ENCODE measurements at regions not wholly inside any gene's neighbourhood (a gene's known extent, or its start where the extent isn't known, plus 50 kb on each side); places are given as distances from the start of the nearest gene placed in this dataset.

GRCh38 chr2:175431101-175431946, 249.8 kb upstream of the ATP5MC3 start:
- Histone ChIP-seq H3K9me2 (ENCODE audit: insufficient read depth) (no peaks in the 10 kb centered on the region), H3K4me3 (replicated peaks in 1 of 2; ENCODE audit: low read depth in 1 of 2, low read length in 2 of 2) (no peak overlapping the region), H3K27ac (ENCODE audit: low read depth, low read length) (no peak overlapping the region), H3K9me3 (ENCODE audit: control insufficient read depth in 1 of 2, insufficient read depth in 1 of 2, low read depth in 1 of 2, low read length in 2 of 2) (no peaks in the 10 kb centered on the region), H3K4me1 (ENCODE audit: control insufficient read depth in 1 of 2, insufficient read depth in 2 of 2, low read length in 2 of 2) (no peaks in the 10 kb centered on the region), H3K79me2 (ENCODE audit: insufficient read depth, low read length) (no peaks in the 10 kb centered on the region), H4K20me1 (ENCODE audit: insufficient read depth) (no peaks in the 10 kb centered on the region), H3K4me2 (ENCODE audit: low read length) (no peak overlapping the region), H3K36me3 (ENCODE audit: control insufficient read depth in 1 of 2, insufficient read depth in 2 of 2, low read length in 2 of 2) (no peaks in the 10 kb centered on the region), H3K27me3 (ENCODE audit: insufficient read depth, low read length) (no peaks in the 10 kb centered on the region), H3K9ac (ENCODE audit: low read length) (no peak overlapping the region), H2AFZ (ENCODE audit: low read depth, low read length, poor library complexity, severe bottlenecking) (no peak overlapping the region)
- ATAC-seq: no peak
- no TSS peak for BruUV-seq (replicated peaks)
- no peak for DNase-seq (ENCODE audit: low read depth, low spot score)
- intact Hi-C loops (cut with micrococcal nuclease): no loop called here
- TF ChIP-seq EZH2phosphoT487 (IDR thresholded peaks at IDR 0.05; ENCODE audit: borderline replicate concordance): no peak
- TF ChIP-seq JUND (IDR thresholded peaks at IDR 0.05): no peak
- no peak for TF ChIP-seq FOSL1 (IDR thresholded peaks at IDR 0.05; ENCODE audit: low read depth)
- TF ChIP-seq CBX3 (IDR thresholded peaks at IDR 0.05; ENCODE audit: low read depth): no peak
- TF ChIP-seq EZH2 (IDR thresholded peaks at IDR 0.05): no peak
- TF ChIP-seq ZBTB33 (IDR thresholded peaks at IDR 0.05; ENCODE audit: extremely low read depth, insufficient replicate concordance, low read length): no peak
- no peak for TF ChIP-seq SP1 (IDR thresholded peaks at IDR 0.05; ENCODE audit: low read depth)
- TF ChIP-seq POLR2AphosphoS5 (IDR thresholded peaks at IDR 0.05; ENCODE audit: low read depth, low read length): no peak
- no peak for TF ChIP-seq CEBPB (IDR thresholded peaks at IDR 0.05; ENCODE audit: low read depth)
- TF ChIP-seq EGR1 (IDR thresholded peaks at IDR 0.05; ENCODE audit: low read depth): no peak
- ChIA-PET CTCF (no interaction called here), POLR2A (no interaction called here), RAD21 (ENCODE audit: low non-redundant PET in 1 of 2, low total read pairs in 2 of 2, uncharacterized antibody in 2 of 2, unreplicated experiment in 2 of 2) (no interaction called here)
